CD4-positive, alpha-beta T cell treated with Interleukin-21 for 1 hour (primary cell): ENCODE measurements at regions not wholly inside any gene's neighbourhood (a gene's known extent, or its start where the extent isn't known, plus 50 kb on each side); places are given as distances from the start of the nearest gene placed in this dataset.

Experiments
- DNase-seq: peaks from one replicate; pipeline ENCODE4 v3.0.0-alpha.2; 2020

- no peak for DNase-seq
These were observed 1139.8 kb downstream of the CDH11 start for GRCh38 chr16:63982110-63982509.

DNA sequence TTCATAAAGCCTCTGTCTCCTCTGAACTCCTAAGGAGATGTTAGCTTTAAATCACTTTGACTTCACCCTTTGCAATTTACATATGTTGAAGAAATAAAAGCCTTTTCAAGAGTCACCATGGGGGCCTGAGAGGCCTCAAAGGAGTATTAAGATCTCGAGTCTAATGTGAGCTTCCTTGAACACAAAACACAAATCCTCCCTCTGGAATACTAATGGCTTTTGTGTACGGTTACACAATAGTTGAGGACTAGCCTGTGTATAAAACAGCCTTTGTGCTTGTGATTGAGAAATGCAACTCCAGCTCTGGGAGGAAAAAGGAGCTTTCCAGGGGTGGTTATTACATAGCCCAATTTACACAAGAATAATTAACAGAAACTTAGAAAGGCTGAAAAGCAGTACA lies 1140.2 kb downstream of the CDH11 start:
- DNase-seq: no peak

GRCh38 chr16:63980763-63981162 lies 1141.1 kb downstream of the CDH11 start:
- no peak for DNase-seq

DNA sequence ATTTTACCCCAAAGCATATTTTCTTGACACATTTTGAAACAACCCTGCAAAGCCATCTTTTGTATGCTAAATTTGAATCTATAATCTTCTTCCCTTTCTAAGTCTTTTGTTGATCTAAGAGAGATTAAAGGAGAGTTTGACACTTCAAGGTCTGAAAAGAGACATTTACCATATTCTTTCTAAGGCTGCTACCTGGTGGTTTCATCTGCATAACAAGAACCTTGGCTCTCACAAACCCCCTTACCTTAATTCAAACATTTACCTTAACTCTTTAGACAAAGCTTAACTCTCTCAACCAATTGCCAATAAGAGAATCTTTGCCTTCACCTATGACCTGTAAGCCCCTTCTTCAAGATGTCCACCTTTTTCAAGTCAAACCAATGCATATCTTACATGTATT lies 1143.6 kb downstream of the CDH11 start:
- DNase-seq: no peak

DNA sequence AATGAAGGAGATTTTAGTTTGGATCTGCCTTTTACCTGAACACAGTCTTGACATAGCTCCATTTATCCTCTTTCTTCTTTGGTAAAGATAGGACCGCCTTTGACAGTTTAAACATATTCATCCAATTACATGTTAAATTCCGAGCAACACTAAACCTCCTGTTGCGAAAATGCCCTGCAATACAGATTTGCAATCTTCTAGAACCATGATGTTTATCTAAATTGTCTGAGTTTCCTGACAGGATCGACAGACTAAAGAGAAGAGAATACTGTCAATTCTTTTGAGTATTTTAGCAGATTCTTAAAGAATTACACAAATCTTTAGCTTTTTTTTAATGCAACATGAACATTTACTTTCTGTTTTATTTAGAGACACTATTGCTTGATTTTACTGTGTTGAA lies 1145.5 kb downstream of the CDH11 start:
- DNase-seq: no peak

GRCh38 chr16:63975669-63976068 lies 1146.2 kb downstream of the CDH11 start:
- no peak for DNase-seq

- no peak for DNase-seq
These were observed 1153.9 kb downstream of the CDH11 start for GRCh38 chr16:63967966-63968365.

- no peak for DNase-seq
These were observed 1161.5 kb downstream of the CDH11 start for GRCh38 chr16:63960321-63960720.

- no peak for DNase-seq
These were observed 1174.8 kb downstream of the CDH11 start for GRCh38 chr16:63947022-63947421.

GRCh38 chr16:63945806-63946205 lies 1176.1 kb downstream of the CDH11 start:
- no peak for DNase-seq

DNA sequence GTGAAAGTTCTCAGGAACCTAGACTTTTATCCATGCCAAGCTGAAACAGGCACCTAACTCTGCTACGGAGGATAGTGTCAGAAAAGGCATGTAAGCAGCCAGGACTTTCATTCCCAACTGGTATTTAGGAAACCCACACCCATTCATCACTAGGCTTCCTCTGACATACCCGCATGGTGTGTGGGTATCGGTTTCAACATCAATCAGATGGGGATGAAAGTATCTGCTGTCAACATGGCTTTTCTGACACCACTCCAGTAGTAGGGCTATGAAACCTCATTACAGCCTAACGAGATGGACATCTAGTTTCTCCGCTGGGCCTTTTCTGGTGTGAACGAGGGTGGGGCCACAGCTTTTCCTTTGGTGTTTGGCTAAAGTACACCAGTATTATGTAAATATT lies 1178.3 kb downstream of the CDH11 start:
- no peak for DNase-seq

- no peak for DNase-seq
These were observed 1183.2 kb downstream of the CDH11 start for GRCh38 chr16:63938661-63939060.

- no peak for DNase-seq
These were observed 1188.0 kb downstream of the CDH11 start for GRCh38 chr16:63933841-63934240.

DNA sequence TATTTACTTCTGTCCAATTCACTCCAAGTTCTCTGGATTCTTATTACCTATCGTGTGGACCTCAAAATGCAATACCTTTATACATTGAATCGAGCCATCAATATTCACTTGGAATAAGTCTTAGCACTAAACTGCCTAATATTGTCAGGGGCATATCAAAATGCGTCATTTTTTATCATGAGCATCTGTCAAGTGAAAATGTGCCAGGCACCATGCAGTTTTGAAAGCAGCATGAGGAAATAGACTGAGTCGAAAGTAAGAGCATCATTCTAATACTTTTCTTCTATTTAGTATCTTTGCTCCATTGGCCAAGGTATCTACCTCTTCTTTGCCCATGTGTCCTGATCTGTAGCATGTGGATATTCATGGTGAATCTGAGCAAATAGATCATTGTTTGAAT lies 1193.4 kb downstream of the CDH11 start:
- no peak for DNase-seq

- no peak for DNase-seq
These were observed 1196.6 kb downstream of the CDH11 start for GRCh38 chr16:63925221-63925620.

GRCh38 chr16:63922560-63922959 lies 1199.3 kb downstream of the CDH11 start:
- DNase-seq: no peak

DNA sequence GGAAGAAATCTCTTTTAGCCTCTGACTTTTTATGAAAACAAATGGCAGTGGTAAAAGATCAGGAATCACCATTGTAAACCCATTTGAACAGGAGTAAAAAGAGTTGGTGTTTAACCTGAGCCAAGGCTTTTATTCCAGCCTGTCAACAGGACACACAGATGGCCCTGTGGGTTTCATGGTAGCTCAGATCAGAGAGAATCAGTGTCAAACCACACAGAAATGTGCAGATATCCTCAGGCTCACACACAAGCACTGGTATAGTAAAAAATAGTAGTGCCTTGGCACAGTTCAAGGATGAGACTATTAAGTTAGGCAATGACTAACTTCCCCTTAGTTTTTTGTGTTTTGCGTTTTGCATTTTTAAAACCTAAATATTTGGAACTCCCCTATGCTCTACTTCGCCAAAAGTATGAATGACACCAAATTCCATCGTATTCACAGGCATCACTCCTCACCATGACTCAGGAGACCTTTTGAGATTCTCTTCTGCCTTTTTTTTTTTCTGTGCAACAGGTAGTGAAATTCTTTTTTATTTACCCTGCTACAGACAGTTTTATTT lies 1200.0 kb downstream of the CDH11 start:
- no peak for DNase-seq

- no peak for DNase-seq
These were observed 1208.6 kb downstream of the CDH11 start for GRCh38 chr16:63913290-63913689.

DNA sequence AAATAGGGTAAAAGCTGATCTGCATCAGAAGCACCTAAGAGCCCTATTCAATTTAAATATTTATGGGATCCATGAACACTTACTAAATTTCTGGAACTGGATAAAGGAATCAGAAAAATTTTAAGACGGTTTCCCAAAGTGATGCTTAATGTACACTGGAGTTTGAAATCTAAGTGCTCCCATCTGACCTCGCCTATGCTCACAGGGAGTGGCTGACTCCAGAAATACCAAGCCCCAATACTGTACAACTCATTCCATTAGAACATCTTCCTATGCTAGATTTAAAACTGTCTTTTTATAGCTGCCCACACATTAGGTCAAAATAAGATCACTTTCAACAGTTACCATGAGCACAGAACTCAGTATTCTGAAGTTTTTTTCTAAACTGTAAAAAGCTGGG lies 1214.6 kb downstream of the CDH11 start:
- DNase-seq: no peak

GRCh38 chr16:63904930-63905329 lies 1216.9 kb downstream of the CDH11 start:
- DNase-seq: no peak

DNA sequence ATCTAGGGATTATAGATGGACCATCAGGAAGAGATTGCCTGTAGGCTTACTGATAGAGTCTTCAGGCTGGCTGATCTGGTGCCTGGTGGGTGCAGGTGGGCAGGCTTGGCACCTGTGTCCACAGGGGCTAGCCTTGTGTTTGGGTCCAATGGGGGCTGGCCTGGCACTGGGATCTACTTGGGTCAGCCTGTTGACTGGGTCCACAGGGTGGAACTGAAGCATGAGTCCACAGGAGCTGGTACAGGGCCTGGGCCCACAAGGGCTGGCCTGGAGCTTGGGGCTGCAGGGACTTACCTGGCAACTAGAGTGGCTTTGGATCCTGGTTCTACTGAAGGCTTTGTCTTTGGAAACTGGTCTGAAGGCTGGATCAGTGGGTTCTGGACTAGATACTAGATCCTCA lies 1217.7 kb downstream of the CDH11 start:
- DNase-seq: no peak

- DNase-seq: no peak
These were observed 1225.3 kb downstream of the CDH11 start for GRCh38 chr16:63896383-63897109.

GRCh38 chr16:63890723-63891122 lies 1231.1 kb downstream of the CDH11 start:
- no peak for DNase-seq

GRCh38 chr16:63890081-63890480 lies 1231.8 kb downstream of the CDH11 start:
- DNase-seq: no peak

DNA sequence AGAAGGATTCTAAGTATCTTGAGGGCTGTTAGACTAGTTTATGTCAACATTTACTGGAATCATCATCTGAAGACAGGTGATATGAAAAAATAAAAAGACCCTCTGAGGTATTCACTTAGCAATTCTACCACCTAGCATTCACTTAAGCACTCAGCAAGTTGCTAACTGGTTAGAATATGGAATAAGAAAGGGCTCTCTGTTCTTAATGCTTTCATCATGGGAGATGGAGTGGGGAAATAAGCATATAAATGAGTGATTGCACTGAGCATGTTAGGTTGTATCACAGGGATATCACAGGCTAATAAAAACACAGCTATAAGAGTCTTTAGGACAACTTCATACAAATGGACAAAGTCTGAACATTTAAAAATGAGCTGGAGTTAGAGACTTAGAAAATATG lies 1238.8 kb downstream of the CDH11 start:
- DNase-seq: no peak
